K562 (cell line): ENCODE measurements at regions not wholly inside any gene's neighbourhood (a gene's known extent, or its start where the extent isn't known, plus 50 kb on each side); places are given as distances from the start of the nearest gene placed in this dataset.

ENCODE experiments used
- ATAC-seq: fragments of 200-7000 bp; cut with Tn5 transposase; 3 replicates; pipeline ENCODE4 v1.9.1; 2020; ENCODE audit warnings: moderate library complexity
- BruUV-seq: library from RNA; stranded (reverse); fragments of 400-500 nt; replicated peaks from 2 replicates; lab custom pipeline; 2021; lab: Mats Ljungman, UMichigan
- CTCF ChIA-PET: fragments of 300-600 bp; formaldehyde crosslinking; extraction: SDS; loops from one replicate; lab custom pipeline; 2021; ENCODE audit warnings: low intra/inter-chr PET ratio; lab: Yijun Ruan, JAX
- POLR2A ChIA-PET: fragments of 300-600, 350-650 bp; sonication (Branson Sonifier 250); formaldehyde crosslinking; extraction: SDS; loops from one replicate; lab custom pipeline; 2021; ENCODE audit warnings: antibody characterized with exemption, inconsistent platforms; lab: Yijun Ruan, JAX
- DNase-seq, 4 experiments: peaks; one replicate each; pipeline versions ENCODE4 v3.0.0 to v3.0.0-alpha.2; 2011 to 2018; ENCODE audit warnings: low spot score in 3 of 4, mixed read lengths in 3 of 4; ENCODE audit errors: extremely low read depth in 1 of 4
- FAIRE-seq: peaks from 2 replicates; lab custom pipeline; 2011; peaks lifted over from hg19 to GRCh38; lab: Jason Lieb, UNC
- H2AFZ ChIP-seq: 2 replicates; pipeline ENCODE4 v1.6.0; 2011; ENCODE audit warnings: low read depth, low read length, control low read depth, inconsistent platforms
- H3K27ac ChIP-seq: fragments of 200-600 bp; 3 replicates; pipeline ENCODE4 v1.8.0; 2011; ENCODE audit warnings: low read depth, mild to moderate bottlenecking, control low read depth, inconsistent platforms, low read length, moderate library complexity, mixed read lengths; ENCODE audit errors: extremely low read depth
- H3K27me3 ChIP-seq, 2 experiments: fragments of 300-600 bp in 1 of 2; 2 replicates in 1 of 2; 3 replicates in 1 of 2; pipeline versions ENCODE4 v1.6.0 to v1.8.0; 2011; ENCODE audit warnings: inconsistent platforms in 2 of 2, low read length in 2 of 2, mild to moderate bottlenecking in 1 of 2, mixed read lengths in 1 of 2, moderate library complexity in 1 of 2; ENCODE audit not compliant: control insufficient read depth in 2 of 2, insufficient read depth in 2 of 2
- H3K36me3 ChIP-seq: fragments of 300-600 bp; 3 replicates; pipeline ENCODE4 v1.8.0; 2011; ENCODE audit warnings: mild to moderate bottlenecking, low read length, inconsistent platforms; ENCODE audit not compliant: control insufficient read depth, insufficient read depth
- H3K4me1 ChIP-seq, 2 experiments: fragments of 200-600 bp in 1 of 2; replicated peaks in 1 of 2; 2 replicates in 1 of 2; 3 replicates in 1 of 2; pipeline versions ENCODE4 v1.5.1 to v1.8.0; 2011; ENCODE audit warnings: inconsistent platforms in 2 of 2, low read length in 2 of 2, mild to moderate bottlenecking in 1 of 2, mixed read lengths in 1 of 2, moderate library complexity in 1 of 2; ENCODE audit not compliant: control insufficient read depth in 2 of 2, insufficient read depth in 2 of 2
- H3K4me2 ChIP-seq: 2 replicates; pipeline ENCODE4 v1.6.1; 2011; ENCODE audit warnings: low read length, control low read depth, inconsistent platforms, mixed read lengths; ENCODE audit not compliant: insufficient read depth
- H3K4me3 ChIP-seq: fragments of 200-600 bp; sonication (generic), shearing (Covaris generic); 2 replicates; pipeline ENCODE4 v1.5.1; 2016; ENCODE audit warnings: control low read depth, inconsistent platforms
- H3K79me2 ChIP-seq: fragments of 200-600 bp; 3 replicates; pipeline ENCODE4 v1.8.0; 2011; ENCODE audit warnings: low read length, inconsistent platforms; ENCODE audit not compliant: control insufficient read depth, insufficient read depth
- H3K9ac ChIP-seq, 2 experiments: 2 replicates each; pipeline versions ENCODE4 v1.6.0 to v1.6.1; 2011; ENCODE audit warnings: low read depth in 2 of 2, low read length in 2 of 2, control low read depth in 1 of 2, inconsistent platforms in 1 of 2, mild to moderate bottlenecking in 1 of 2, mixed read lengths in 1 of 2; ENCODE audit not compliant: insufficient read depth in 1 of 2
- H3K9me1 ChIP-seq: one replicate; pipeline ENCODE4 v1.6.0; 2011; ENCODE audit warnings: inconsistent platforms, mild to moderate bottlenecking, low read length, moderate library complexity; ENCODE audit not compliant: control insufficient read depth, insufficient read depth
- H3K9me3 ChIP-seq: replicated peaks from 2 replicates; pipeline ENCODE4 v1.5.1; 2011; ENCODE audit warnings: low read depth, low read length, inconsistent platforms; ENCODE audit not compliant: control insufficient read depth, insufficient read depth
- H4K20me1 ChIP-seq: replicated peaks from 2 replicates; pipeline ENCODE4 v1.6.1; 2011; ENCODE audit warnings: low read length, inconsistent platforms, mixed read lengths; ENCODE audit not compliant: control insufficient read depth, insufficient read depth
- ASH1L ChIP-seq: fragments of 450-650 bp; IDR thresholded peaks from 2 replicates; pipeline ENCODE4 v1.6.1; 2018; ENCODE audit warnings: borderline replicate concordance, mild to moderate bottlenecking, low read depth; ENCODE audit not compliant: partially characterized antibody
- FOS ChIP-seq: IDR thresholded peaks from 3 replicates; pipeline ENCODE4 v1.6.1; 2011; ENCODE audit not compliant: insufficient read length; ENCODE audit errors: extremely low read depth
- KLF16 ChIP-seq: IDR thresholded peaks from 2 replicates; pipeline ENCODE4 v1.6.1; 2016; ENCODE audit warnings: antibody characterized with exemption
- NR1H2 ChIP-seq: sonication (generic); formaldehyde crosslinking; IDR thresholded peaks from 2 replicates; pipeline ENCODE4 v1.4.0; 2020; ENCODE audit warnings: mild to moderate bottlenecking, missing genetic modification reagents
- SNIP1 ChIP-seq: fragments of 450-650 bp; IDR thresholded peaks from 2 replicates; pipeline ENCODE4 v1.7.1; 2017; ENCODE audit warnings: low read depth, mild to moderate bottlenecking
- SRSF1 ChIP-seq: fragments of 200-400 bp; formaldehyde crosslinking; IDR thresholded peaks from 2 replicates; pipeline ENCODE4 v1.6.1; 2017; ENCODE audit warnings: mild to moderate bottlenecking, low read depth, low read length, moderate library complexity
- ZNF253 ChIP-seq: fragments of 250-450 bp; sonication (Bioruptor Pico); conservative IDR thresholded peaks from 2 replicates; pipeline ENCODE4 v1.6.1; 2021; ENCODE audit warnings: mild to moderate bottlenecking
- ZNF77 ChIP-seq: fragments of 250-450 bp; sonication (Bioruptor Pico); IDR thresholded peaks from 2 replicates; pipeline ENCODE4 v1.5.0; 2020
- ZZZ3 ChIP-seq: fragments of 450-650 bp; IDR thresholded peaks from 2 replicates; pipeline ENCODE4 v1.6.1; 2016; ENCODE audit warnings: antibody characterized with exemption, mild to moderate bottlenecking, moderate library complexity
- WGBS: fragments of 100-300 bp; shearing (Covaris generic); methylation state at CpG from one replicate; pipeline ENCODE4 v1.1.6; 2016; ENCODE audit warnings: low coverage, mixed read lengths; ENCODE audit not compliant: insufficient coverage; ENCODE audit errors: missing lambda C conversion rate; 5-methylcytosine and 5-hydroxymethylcytosine counted together
- in situ Hi-C: fragments of 300-500 bp; cut with MboI; formaldehyde crosslinking; loops from 4 replicates; pipeline ENCODE4 v1.15.0; 2018; ENCODE audit warnings: inconsistent platforms, mixed read lengths
- intact Hi-C: fragments of 100-400 bp; cut with micrococcal nuclease; formaldehyde crosslinking; loops from 2 replicates; pipeline ENCODE4 v1.14.2; 2022
- TF ChIP-seq, protein P1 (sequence below), 3 experiments: IDR thresholded peaks in 2 of 3; conservative IDR thresholded peaks in 1 of 3; 2 replicates each; pipeline ENCODE4 v1.5.1; 2011 to 2012; ENCODE audit warnings: low read length in 3 of 3, mild to moderate bottlenecking in 3 of 3, control low read depth in 2 of 3, improper control_type of control experiment in 1 of 3, inconsistent platforms in 1 of 3, low read depth in 1 of 3, mixed read lengths in 1 of 3, moderate library complexity in 1 of 3; ENCODE audit not compliant: insufficient read depth in 2 of 3

DNA sequence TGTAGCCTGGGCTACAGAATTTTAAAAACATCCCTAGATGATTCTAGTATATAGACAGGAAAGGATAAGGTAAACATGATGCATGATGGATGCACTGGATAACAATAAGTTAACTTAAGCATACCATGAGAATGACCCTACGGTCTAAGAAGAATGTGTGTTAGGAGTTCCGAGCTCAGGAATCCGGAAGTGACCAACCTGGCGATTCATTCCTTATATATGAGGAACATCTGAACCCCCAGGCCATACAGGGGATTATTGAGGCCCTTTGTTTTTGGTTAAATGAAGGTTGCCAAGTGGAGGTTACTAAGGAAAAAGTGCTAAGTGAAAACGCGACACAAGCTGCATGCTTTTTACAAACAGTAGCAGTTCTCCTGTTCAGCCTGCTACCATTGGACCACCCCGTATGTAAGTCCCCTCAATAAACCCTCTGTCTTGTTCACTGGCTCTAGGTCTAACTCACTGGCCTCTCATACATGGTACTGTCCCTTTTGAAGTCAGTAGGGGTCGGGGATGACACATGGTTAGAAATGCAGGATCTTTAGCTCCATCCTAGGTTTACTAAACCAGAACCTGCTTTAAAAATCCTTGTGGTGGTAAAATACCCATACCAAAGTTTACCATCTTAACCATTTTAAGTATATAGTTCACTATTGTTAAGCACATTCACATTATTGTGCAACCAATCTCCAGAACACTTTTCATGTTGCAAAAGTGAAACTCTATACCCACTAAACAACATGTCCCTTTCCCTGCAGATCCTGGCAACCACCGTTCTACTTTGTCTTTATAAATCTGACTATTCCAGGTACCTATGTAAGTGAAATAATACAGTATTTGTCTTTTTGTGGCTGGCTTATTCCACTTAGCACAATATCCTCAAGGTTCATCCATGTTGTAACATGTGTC is 111.0 kb upstream of the MAP4K3 start:
- H3K9ac ChIP-seq: no peak overlapping the region
- CTCF ChIA-PET: no interaction called here
- ATAC-seq (peak; percentile 43; the same call in 1 of the 3 replicates), FAIRE-seq (no peak), DNase-seq (no peak)
- intact Hi-C loops: no loop called here
- no peak overlapping the region for H3K4me3 ChIP-seq
- no peaks in the 10 kb centered on the region for H3K36me3 ChIP-seq
- no peak overlapping the region for H3K4me2 ChIP-seq
- H2AFZ ChIP-seq: peak overlapping the region; percentile 22; the same call in 1 of the 2 replicates
- POLR2A ChIA-PET: interaction anchor here (1.2 to 1.4 kb wide), 2 partner anchors 10 to 25 kb away, joined by 4 to 5 read pairs; no protein-coding TSS in a partner anchor
- no peak overlapping the region for H3K27ac ChIP-seq
- no peaks in the 10 kb centered on the region for H3K9me1 ChIP-seq
- H3K79me2 ChIP-seq: no peaks in the 10 kb centered on the region
- H3K4me1 ChIP-seq: peaks cover 0 to 14% of the 10 kb centered on the region in 2 experiments; a peak in 2 of 5 replicates
- H4K20me1 ChIP-seq: no peaks in the 10 kb centered on the region
- no peaks in the 10 kb centered on the region for H3K9me3 ChIP-seq
- WGBS: 16% methylated on average over 9 of the region's 9 CpGs
- BruUV-seq: no TSS peak
- peaks cover 0 to 4% of the 10 kb centered on the region in 2 experiments; a peak in 1 of 5 replicates for H3K27me3 ChIP-seq
- in situ Hi-C loops: no loop called here
- TF ChIP-seq ASH1L: no peak
- no peak for TF ChIP-seq FOS
- TF ChIP-seq SNIP1: no peak
- TF ChIP-seq SRSF1: no peak
- no peak for TF ChIP-seq ZNF77 (CRISPR knock-in tag)
- TF ChIP-seq KLF16: no peak
- no peak for TF ChIP-seq ZZZ3
- TF ChIP-seq, protein P1, sequence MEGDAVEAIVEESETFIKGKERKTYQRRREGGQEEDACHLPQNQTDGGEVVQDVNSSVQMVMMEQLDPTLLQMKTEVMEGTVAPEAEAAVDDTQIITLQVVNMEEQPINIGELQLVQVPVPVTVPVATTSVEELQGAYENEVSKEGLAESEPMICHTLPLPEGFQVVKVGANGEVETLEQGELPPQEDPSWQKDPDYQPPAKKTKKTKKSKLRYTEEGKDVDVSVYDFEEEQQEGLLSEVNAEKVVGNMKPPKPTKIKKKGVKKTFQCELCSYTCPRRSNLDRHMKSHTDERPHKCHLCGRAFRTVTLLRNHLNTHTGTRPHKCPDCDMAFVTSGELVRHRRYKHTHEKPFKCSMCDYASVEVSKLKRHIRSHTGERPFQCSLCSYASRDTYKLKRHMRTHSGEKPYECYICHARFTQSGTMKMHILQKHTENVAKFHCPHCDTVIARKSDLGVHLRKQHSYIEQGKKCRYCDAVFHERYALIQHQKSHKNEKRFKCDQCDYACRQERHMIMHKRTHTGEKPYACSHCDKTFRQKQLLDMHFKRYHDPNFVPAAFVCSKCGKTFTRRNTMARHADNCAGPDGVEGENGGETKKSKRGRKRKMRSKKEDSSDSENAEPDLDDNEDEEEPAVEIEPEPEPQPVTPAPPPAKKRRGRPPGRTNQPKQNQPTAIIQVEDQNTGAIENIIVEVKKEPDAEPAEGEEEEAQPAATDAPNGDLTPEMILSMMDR (IDR thresholded peaks at IDR 0.05 in 2 of 3, conservative IDR thresholded peaks at IDR 0.05 in 1 of 3; ENCODE audit: insufficient read depth in 2 of 3, low read depth in 1 of 3, low read length in 3 of 3): 0 out of 6 replicates have a peak, but pooled peaks of 1 of the 3 experiments have one; percentile 3
- no peak for TF ChIP-seq ZNF253 (CRISPR knock-in tag)
- TF ChIP-seq NR1H2: no peak
